ENCODE measurements at regions not wholly inside any gene's neighbourhood (a gene's known extent, or its start where the extent isn't known, plus 50 kb on each side); places are given as distances from the start of the nearest gene placed in this dataset.
"Not testable (repeated sequence)": the region's sequence is repeated elsewhere in the genome, so short reads cannot be mapped to it uniquely, and the experiment has no call there.

- no peak for DNase-seq (ENCODE audit: low read depth in 2 of 2)
Measured at GRCh38 chr1:30527511-30528140, 195.8 kb downstream of the MATN1 start.

GRCh38 chr1:30526652-30527345 lies 196.6 kb downstream of the MATN1 start:
- no peak for DNase-seq (ENCODE audit: low read depth in 2 of 2)

GRCh38 chr1:30525971-30526651 lies 197.3 kb downstream of the MATN1 start:
- DNase-seq (ENCODE audit: low read depth in 2 of 2), result no peak

GRCh38 chr1:30525631-30525970 lies 197.8 kb downstream of the MATN1 start:
- no peak for DNase-seq (ENCODE audit: low read depth in 2 of 2)

- no peak for DNase-seq (ENCODE audit: low read depth in 2 of 2)
Measured at GRCh38 chr1:30524840-30525617, 198.4 kb downstream of the MATN1 start.

- not testable (repeated sequence) for DNase-seq (ENCODE audit: low read depth in 2 of 2)
Measured at GRCh38 chr1:30524025-30524555, 199.3 kb downstream of the MATN1 start.

GRCh38 chr1:30523055-30524020 lies 200.0 kb downstream of the MATN1 start:
- no peak for DNase-seq (ENCODE audit: low read depth in 2 of 2)

- no peak for DNase-seq (ENCODE audit: low read depth in 2 of 2)
Measured at GRCh38 chr1:30522031-30523004, 201.1 kb downstream of the MATN1 start.

- no peak for DNase-seq (ENCODE audit: low read depth in 2 of 2)
Measured at GRCh38 chr1:30521261-30521865, 202.0 kb downstream of the MATN1 start.

GRCh38 chr1:30520476-30520875 lies 202.9 kb downstream of the MATN1 start:
- DNase-seq (ENCODE audit: low read depth in 2 of 2), result no peak

- no peak for DNase-seq (ENCODE audit: low read depth in 2 of 2)
Measured at GRCh38 chr1:30519201-30519763, 204.1 kb downstream of the MATN1 start.

GRCh38 chr1:30518696-30519095 lies 204.7 kb downstream of the MATN1 start:
- DNase-seq (ENCODE audit: low read depth in 2 of 2), result no peak

- DNase-seq (ENCODE audit: low read depth in 2 of 2), result no peak
Measured at GRCh38 chr1:30518186-30518585, 205.2 kb downstream of the MATN1 start.

- not testable (repeated sequence) for DNase-seq (ENCODE audit: low read depth in 2 of 2)
Measured at GRCh38 chr1:30517666-30518065, 205.7 kb downstream of the MATN1 start.

GRCh38 chr1:30517241-30517640 lies 206.1 kb downstream of the MATN1 start:
- DNase-seq (ENCODE audit: low read depth in 2 of 2), result not testable (repeated sequence)

- no peak for DNase-seq (ENCODE audit: low read depth in 2 of 2)
Measured at GRCh38 chr1:30516485-30516858, 206.9 kb downstream of the MATN1 start.

- no peak for DNase-seq (ENCODE audit: low read depth in 2 of 2)
Measured at GRCh38 chr1:30515755-30516484, 207.5 kb downstream of the MATN1 start.

GRCh38 chr1:30514945-30515344 lies 208.4 kb downstream of the MATN1 start:
- no peak for DNase-seq (ENCODE audit: low read depth in 2 of 2)
